ENCODE measurements at regions not wholly inside any gene's neighbourhood (a gene's known extent, or its start where the extent isn't known, plus 50 kb on each side); places are given as distances from the start of the nearest gene placed in this dataset.

DNA sequence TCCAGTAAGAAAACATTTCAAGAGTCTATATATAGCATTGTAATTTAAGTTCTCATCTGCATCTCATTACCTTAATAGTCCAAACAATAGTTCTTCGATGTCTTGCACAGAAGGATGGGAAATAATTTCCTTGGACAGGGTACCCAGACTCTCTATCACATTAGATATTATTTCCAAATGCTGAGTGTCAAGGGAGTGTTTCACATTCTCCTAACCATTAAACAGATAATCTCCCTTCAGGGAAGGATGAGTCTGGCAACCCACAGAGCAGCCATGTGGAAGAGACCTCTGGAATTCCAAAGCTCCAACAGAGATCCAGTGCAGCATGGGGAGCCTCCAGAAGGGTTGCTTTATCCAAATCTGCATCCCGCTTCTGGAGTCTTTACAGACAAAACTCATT, 89.6 kb downstream of the FZD1 start:
- TF ChIP-seq GRHL2 (CRISPR knock-in tag; IDR thresholded peaks at IDR 0.05; ENCODE audit: insufficient replicate concordance, severe bottlenecking) (no peak), CTCF (IDR thresholded peaks at IDR 0.05) (no peak)
